ENCODE measurements at regions not wholly inside any gene's neighbourhood (a gene's known extent, or its start where the extent isn't known, plus 50 kb on each side); places are given as distances from the start of the nearest gene placed in this dataset.

DNA sequence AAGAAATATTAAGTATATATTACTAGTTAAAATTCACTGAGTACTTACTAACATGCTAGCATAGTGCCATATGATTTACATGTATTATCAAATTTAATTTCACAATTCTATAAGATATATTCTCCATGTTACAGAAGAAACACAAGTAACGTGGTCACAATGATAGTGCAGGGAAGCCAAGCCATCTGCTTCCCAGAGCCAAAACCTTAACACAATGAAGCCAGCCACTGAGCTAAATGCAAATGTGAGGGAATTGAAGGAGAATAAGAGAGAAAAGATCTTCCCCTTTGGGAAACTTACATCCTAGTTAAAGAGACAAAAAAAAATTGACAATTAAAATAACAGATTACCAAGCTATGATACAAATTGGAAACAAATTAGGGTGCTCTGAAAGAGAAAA lies 63.6 kb downstream of the ELAPOR2 start:
- Histone ChIP-seq H4K20me1 (ENCODE audit: control insufficient read depth, insufficient read depth, low read length, poor library complexity, severe bottlenecking) (no peaks in the 10 kb centered on the region), H2AFZ (ENCODE audit: insufficient read depth, low read depth, low read length, poor library complexity, severe bottlenecking) (no peak overlapping the region), H3K4me3 (ENCODE audit: control extremely low read depth in 1 of 5, extremely low read depth in 1 of 5, insufficient read depth in 1 of 5, low read depth in 2 of 5, low read length in 4 of 5) (no peak overlapping the region), H3K9ac (ENCODE audit: low read length) (no peak overlapping the region), H3K9me3 (ENCODE audit: control extremely low read depth in 1 of 3, control insufficient read depth in 2 of 3, insufficient read depth in 1 of 3, low read length in 2 of 3) (no peaks in the 10 kb centered on the region), H3K27ac (ENCODE audit: low read length in 2 of 2) (no peak overlapping the region), H3K27me3 (replicated peaks in 1 of 4; ENCODE audit: control extremely low read depth in 1 of 4, control insufficient read depth in 3 of 4, insufficient read depth in 4 of 4, low read length in 3 of 4) (no peaks in the 10 kb centered on the region), H3K36me3 (replicated peaks in 1 of 2; ENCODE audit: control extremely low read depth in 1 of 2, control insufficient read depth in 1 of 2, extremely low read depth in 1 of 2, insufficient read depth in 2 of 2, low read length in 1 of 2) (no peaks in the 10 kb centered on the region), H3K79me2 (ENCODE audit: control insufficient read depth, insufficient read depth, low read length) (peaks cover 8% of the 10 kb centered on the region), H3K4me2 (replicated peaks; ENCODE audit: low read depth, low read length, poor library complexity, severe bottlenecking) (no peak overlapping the region), H3K4me1 (ENCODE audit: control insufficient read depth in 2 of 2, insufficient read depth in 2 of 2, low read length in 2 of 2) (no peaks in the 10 kb centered on the region)
- Mint-ChIP-seq H3K4me1 (no peaks in the 10 kb centered on the region), H3K9me3 (ENCODE audit: insufficient read depth) (no peaks in the 10 kb centered on the region), H3K4me3 (no peak overlapping the region), H3K27me3 (peaks cover 20% of the 10 kb centered on the region), H3K27ac (no peak overlapping the region)
- ChIA-PET CTCF (no interaction called here), POLR2A (no interaction called here)
- no peak for TF ChIP-seq CTCF (IDR thresholded peaks at IDR 0.05)
- ATAC-seq (ENCODE audit: low read depth) (no peak), DNase-seq (no peak)
- intact Hi-C loops (cut with micrococcal nuclease), result no loop called here
- no CpG with 5 or more reads among the region's 1 CpG for WGBS (ENCODE audit: insufficient coverage)

DNA sequence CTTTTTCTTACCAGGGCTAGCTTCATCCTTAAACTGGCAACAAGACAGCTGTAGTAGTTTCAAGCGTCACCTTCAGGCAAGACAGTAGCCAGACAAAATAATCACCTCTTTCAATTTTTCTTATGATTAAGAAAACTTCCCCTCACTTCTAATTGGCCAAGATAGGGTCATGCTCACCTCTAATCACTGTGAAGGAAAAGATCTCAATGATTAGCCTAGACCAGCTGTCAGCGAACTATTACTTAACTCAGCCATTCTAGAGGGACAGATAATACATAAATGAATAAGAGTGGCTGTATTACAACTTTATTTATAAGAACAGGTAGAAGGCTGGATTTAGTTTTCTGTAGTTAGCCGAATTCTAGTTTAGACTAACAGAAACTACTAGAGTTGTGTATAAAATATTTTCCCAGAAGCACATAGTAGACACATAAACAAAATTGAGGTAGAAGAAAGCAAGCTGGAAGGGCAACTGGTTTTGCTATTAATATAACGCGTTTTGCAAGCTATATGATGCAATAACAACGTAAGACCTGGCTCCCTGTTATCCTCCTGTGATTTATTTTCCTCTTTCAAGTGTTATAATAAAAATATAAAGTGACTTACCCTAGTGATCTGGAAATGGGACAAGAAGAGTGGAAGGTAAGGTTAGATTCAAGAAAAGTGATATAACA lies 64.3 kb downstream of the ELAPOR2 start:
- no peaks in the 10 kb centered on the region for H3K9me3 ChIP-seq (ENCODE audit: control extremely low read depth in 1 of 3, control insufficient read depth in 2 of 3, insufficient read depth in 1 of 3, low read length in 2 of 3)
- CTCF ChIA-PET, result no interaction called here
- no peak for ATAC-seq (ENCODE audit: low read depth)

More for the DNA sequence above, 64.3 kb downstream of the ELAPOR2 start:
- Histone ChIP-seq H3K79me2 (ENCODE audit: control insufficient read depth, insufficient read depth, low read length) (peaks cover 8% of the 10 kb centered on the region), H4K20me1 (ENCODE audit: control insufficient read depth, insufficient read depth, low read length, poor library complexity, severe bottlenecking) (no peaks in the 10 kb centered on the region), H3K9ac (ENCODE audit: low read length) (no peak overlapping the region), H3K27me3 (replicated peaks in 1 of 4; ENCODE audit: control extremely low read depth in 1 of 4, control insufficient read depth in 3 of 4, insufficient read depth in 4 of 4, low read length in 3 of 4) (no peaks in the 10 kb centered on the region), H3K27ac (ENCODE audit: low read length in 2 of 2) (no peak overlapping the region), H2AFZ (ENCODE audit: insufficient read depth, low read depth, low read length, poor library complexity, severe bottlenecking) (no peak overlapping the region), H3K4me2 (replicated peaks; ENCODE audit: low read depth, low read length, poor library complexity, severe bottlenecking) (no peak overlapping the region), H3K36me3 (replicated peaks in 1 of 2; ENCODE audit: control extremely low read depth in 1 of 2, control insufficient read depth in 1 of 2, extremely low read depth in 1 of 2, insufficient read depth in 2 of 2, low read length in 1 of 2) (no peaks in the 10 kb centered on the region), H3K4me1 (ENCODE audit: control insufficient read depth in 2 of 2, insufficient read depth in 2 of 2, low read length in 2 of 2) (no peaks in the 10 kb centered on the region), H3K4me3 (ENCODE audit: control extremely low read depth in 1 of 5, extremely low read depth in 1 of 5, insufficient read depth in 1 of 5, low read depth in 2 of 5, low read length in 4 of 5) (no peak overlapping the region)
- POLR2A ChIA-PET, result no interaction called here
- H3K9me3 Mint-ChIP-seq (ENCODE audit: insufficient read depth), result no peaks in the 10 kb centered on the region
- DNase-seq, result no peak
- H3K4me3 Mint-ChIP-seq, result no peak overlapping the region
- TF ChIP-seq EZH2 (IDR thresholded peaks at IDR 0.05; ENCODE audit: borderline replicate concordance, insufficient read depth, low read depth, low read length, poor library complexity, severe bottlenecking) (no peak), CTCF (IDR thresholded peaks at IDR 0.05) (no peak)
- H3K4me1 Mint-ChIP-seq, result no peaks in the 10 kb centered on the region
- H3K27me3 Mint-ChIP-seq, result peaks cover 16% of the 10 kb centered on the region
- H3K27ac Mint-ChIP-seq, result no peak overlapping the region
- WGBS (ENCODE audit: insufficient coverage), result 100% methylated on average over 1 of the region's 6 CpGs
- intact Hi-C loops (cut with micrococcal nuclease), result no loop called here
